ENCODE measurements at regions not wholly inside any gene's neighbourhood (a gene's known extent, or its start where the extent isn't known, plus 50 kb on each side); places are given as distances from the start of the nearest gene placed in this dataset.

GRCh38 chr16:64406770-64407181 is 715.1 kb downstream of the CDH11 start:
- H3K4me1 ChIP-seq = peaks cover 0 to 4% (median 0%) of the 10 kb centered on the region in 4 donors
- no peak overlapping the region for H3K27ac ChIP-seq
- H3K9me3 ChIP-seq = no peaks in the 10 kb centered on the region
- H3K4me3 ChIP-seq = no peak overlapping the region
- DNase-seq = peak in 1 of 2 donors; percentile 19
- H3K27me3 ChIP-seq = no peaks in the 10 kb centered on the region
- TF ChIP-seq POLR2A (IDR thresholded peaks at IDR 0.05) (no peak), CTCF (IDR thresholded peaks at IDR 0.05) (no peak), POLR2AphosphoS5 (IDR thresholded peaks at IDR 0.05) (no peak), EP300 (IDR thresholded peaks at IDR 0.05) (no peak)
- WGBS, 5 donors = 18 to 34% (median 21%) methylated on average over 4 of the region's 4 CpGs
- intact Hi-C loops (cut with DNase I; ENCODE audit: low total_unique reads) = no loop called here
- no peaks in the 10 kb centered on the region for H3K36me3 ChIP-seq

GRCh38 chr16:64403352-64403751 is 718.5 kb downstream of the CDH11 start:
- no peak overlapping the region for H3K27ac ChIP-seq
- H3K4me1 ChIP-seq = peaks cover 0 to 4% (median 0%) of the 10 kb centered on the region in 4 donors
- no peaks in the 10 kb centered on the region for H3K36me3 ChIP-seq
- WGBS, 5 donors = 30 to 78% (median 42%) methylated on average over 1 of the region's 1 CpG
- intact Hi-C loops (cut with DNase I; ENCODE audit: low total_unique reads) = no loop called here
- no peak for TF ChIP-seq CTCF (IDR thresholded peaks at IDR 0.05)
- no peak for TF ChIP-seq POLR2A (IDR thresholded peaks at IDR 0.05)
- no peak for TF ChIP-seq EP300 (IDR thresholded peaks at IDR 0.05)
- TF ChIP-seq POLR2AphosphoS5 (IDR thresholded peaks at IDR 0.05) = no peak
- no peak for DNase-seq
- H3K27me3 ChIP-seq = no peaks in the 10 kb centered on the region
- H3K9me3 ChIP-seq = no peaks in the 10 kb centered on the region
- H3K4me3 ChIP-seq = no peak overlapping the region

GRCh38 chr16:64398793-64399192 is 723.1 kb downstream of the CDH11 start:
- 80 to 89% (median 85%) methylated on average over 5 of the region's 5 CpGs for WGBS, 5 donors
- DNase-seq = no peak
- Histone ChIP-seq H3K27ac (no peak overlapping the region), H3K4me1 (peaks cover 0 to 4% (median 0%) of the 10 kb centered on the region in 4 donors), H3K9me3 (no peaks in the 10 kb centered on the region), H3K27me3 (no peaks in the 10 kb centered on the region), H3K4me3 (no peak overlapping the region), H3K36me3 (no peaks in the 10 kb centered on the region)
- intact Hi-C loops (cut with DNase I; ENCODE audit: low total_unique reads) = no loop called here
- TF ChIP-seq POLR2AphosphoS5 (IDR thresholded peaks at IDR 0.05) = no peak
- TF ChIP-seq POLR2A (IDR thresholded peaks at IDR 0.05) = no peak
- no peak for TF ChIP-seq EP300 (IDR thresholded peaks at IDR 0.05)
- no peak for TF ChIP-seq CTCF (IDR thresholded peaks at IDR 0.05)

GRCh38 chr16:64397945-64398508 is 723.8 kb downstream of the CDH11 start:
- Histone ChIP-seq H3K4me1 (no peaks in the 10 kb centered on the region), H3K36me3 (no peaks in the 10 kb centered on the region), H3K27ac (no peak overlapping the region), H3K9me3 (no peaks in the 10 kb centered on the region), H3K27me3 (no peaks in the 10 kb centered on the region), H3K4me3 (no peak overlapping the region)
- peak in 1 of 2 donors; percentile 46 for DNase-seq
- TF ChIP-seq EP300 (IDR thresholded peaks at IDR 0.05) (no peak), CTCF (IDR thresholded peaks at IDR 0.05) (no peak)
- intact Hi-C loops (cut with DNase I; ENCODE audit: low total_unique reads) = no loop called here
- 67 to 78% (median 74%) methylated on average over 3 of the region's 3 CpGs for WGBS, 5 donors

All from stomach (tissue), 8 donors.